Activated CD8-positive, alpha-beta memory T cell treated with anti-CD3 and anti-CD28 coated beads for 48 hours (primary cell): ENCODE measurements at regions not wholly inside any gene's neighbourhood (a gene's known extent, or its start where the extent isn't known, plus 50 kb on each side); places are given as distances from the start of the nearest gene placed in this dataset.
"Not testable (repeated sequence)": the region's sequence is repeated elsewhere in the genome, so short reads cannot be mapped to it uniquely, and the experiment has no call there.

Experiments used
- DNase-seq, 3 experiments: peaks; one replicate each; pipeline ENCODE4 v3.0.0-alpha.2; 2020; ENCODE audit warnings: low read depth in 2 of 3, low spot score in 2 of 3

DNA sequence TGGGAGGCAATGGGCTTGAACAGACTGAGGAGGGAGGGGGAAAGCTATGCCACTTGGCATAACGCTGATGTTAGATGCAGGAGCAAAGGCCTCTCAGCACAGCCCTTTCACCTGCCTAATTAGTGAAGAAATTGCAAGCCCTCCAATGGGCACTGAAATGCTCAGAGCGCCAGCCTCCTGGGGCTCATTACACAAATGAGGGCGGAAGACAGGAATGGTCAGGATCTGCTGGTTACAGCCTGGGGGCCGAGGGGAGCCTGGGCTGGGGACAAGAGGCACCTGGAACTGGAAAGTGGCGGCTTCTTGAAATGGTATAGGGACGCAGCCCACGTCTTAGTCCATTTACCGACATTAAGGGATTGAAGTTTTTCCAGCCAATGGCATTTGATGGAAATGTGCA is 50.2 kb upstream of the PLET1 start:
- no peak for DNase-seq

DNA sequence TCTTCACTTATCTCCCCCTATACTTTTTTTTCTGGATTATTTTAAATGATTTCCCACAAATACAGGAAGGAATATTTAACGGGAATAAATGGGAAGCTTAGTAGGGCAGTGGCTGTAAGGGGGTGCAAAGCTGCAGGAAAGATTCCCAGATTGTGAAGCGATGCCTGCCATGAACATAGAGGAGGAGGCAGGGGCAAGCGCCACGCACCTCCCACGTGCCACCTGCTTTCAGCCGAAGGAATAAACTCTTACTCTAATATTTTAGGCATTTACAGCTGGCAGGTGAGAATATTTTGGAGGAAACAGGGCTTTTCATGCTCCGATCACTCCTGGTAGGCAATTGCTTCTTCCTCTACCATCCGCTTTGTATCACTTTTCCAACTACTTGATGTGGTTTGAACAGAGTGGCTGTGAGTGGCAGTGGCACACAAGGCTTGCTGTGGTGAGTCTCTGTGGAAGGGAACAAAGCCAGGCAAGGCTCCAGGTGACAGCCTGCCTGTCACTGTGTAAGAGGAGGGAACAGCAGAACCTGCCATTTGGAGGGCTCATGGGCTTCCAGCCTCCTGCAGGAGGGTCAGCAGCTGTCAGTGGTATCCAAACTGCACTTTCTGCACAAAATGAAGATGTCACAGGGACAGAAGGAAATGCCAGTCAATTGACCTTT is 54.5 kb upstream of the PLET1 start:
- DNase-seq, result no peak

DNA sequence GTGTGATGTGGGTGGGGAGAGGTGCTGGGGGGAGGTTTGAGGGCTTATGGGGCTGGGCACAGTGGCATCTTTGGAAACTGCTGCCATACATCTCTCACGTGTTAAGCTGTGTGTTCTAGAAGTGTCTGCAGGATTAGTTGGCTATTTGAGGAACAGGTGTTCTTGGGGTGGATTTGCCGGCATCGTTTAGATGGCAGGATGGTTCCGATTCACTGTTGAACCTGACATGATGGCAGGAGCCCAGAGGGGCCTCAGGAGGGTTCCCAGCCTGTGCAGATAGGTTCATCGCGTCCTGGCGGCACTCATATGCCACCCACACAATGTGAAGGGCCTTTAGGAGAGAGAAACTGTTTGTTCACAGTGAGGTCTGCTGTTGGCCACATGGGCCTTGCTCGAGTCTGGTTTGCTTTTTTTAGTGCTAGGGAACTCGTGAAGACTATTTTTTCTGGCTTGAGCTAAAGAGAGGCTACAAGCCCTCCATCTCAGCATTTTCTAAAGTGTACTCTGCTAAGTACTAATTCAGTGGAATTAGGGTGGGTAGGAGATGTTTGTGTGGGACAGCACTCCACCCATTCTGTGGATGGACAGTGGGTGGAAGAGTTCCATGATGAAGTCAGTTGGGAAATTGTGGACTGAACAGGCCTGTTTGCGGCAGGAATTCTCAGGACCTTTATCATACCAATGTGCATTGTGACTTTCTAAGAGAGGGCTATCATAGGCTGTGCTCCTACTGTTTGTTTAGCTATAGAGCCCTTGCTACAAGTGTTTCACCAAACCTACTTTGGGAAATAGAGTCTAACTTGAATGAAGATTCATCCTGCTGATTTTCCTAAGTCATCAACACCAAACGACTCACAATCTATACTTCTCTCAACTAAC is 55.4 kb upstream of the PLET1 start:
- DNase-seq, result no peak

DNA sequence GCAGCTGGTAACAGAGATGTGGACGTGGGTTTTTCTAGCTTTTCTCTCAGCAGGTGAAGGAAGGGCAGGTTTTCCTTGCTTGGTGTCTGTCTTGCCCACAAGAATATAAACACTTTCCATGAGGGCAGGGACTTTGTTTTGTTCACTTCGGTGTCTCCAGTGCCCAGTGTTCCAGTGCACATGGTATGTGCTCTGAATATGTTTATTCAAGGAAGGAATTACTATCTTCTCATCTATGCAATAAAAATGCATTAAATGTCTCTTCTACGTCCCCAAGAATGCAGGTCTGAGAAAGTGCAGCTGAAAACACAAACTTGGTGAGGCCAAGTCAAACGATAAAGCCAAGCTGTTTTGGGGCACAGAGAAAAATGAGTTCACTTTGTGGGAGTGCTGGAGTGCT is 56.3 kb upstream of the PLET1 start:
- no peak for DNase-seq

DNA sequence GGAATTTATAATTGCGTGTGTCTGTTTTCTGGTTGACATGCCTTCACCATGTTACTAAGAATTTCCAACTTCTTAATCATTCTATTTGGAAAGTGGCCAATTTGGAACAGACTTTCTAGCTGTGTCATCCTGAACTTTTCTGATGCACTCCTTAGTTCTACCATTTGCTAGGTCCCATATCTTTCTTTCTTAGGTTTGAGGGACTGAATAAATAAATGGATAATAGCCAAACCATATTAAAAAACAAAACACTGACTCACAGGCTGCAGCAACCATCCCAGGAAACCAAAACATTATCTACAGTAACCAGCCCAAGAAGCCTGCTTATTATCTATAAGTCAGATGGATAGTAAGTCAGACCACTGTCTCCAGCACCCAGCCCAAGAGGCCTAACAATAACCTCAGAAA is 57.5 kb upstream of the PLET1 start:
- no peak for DNase-seq

DNA sequence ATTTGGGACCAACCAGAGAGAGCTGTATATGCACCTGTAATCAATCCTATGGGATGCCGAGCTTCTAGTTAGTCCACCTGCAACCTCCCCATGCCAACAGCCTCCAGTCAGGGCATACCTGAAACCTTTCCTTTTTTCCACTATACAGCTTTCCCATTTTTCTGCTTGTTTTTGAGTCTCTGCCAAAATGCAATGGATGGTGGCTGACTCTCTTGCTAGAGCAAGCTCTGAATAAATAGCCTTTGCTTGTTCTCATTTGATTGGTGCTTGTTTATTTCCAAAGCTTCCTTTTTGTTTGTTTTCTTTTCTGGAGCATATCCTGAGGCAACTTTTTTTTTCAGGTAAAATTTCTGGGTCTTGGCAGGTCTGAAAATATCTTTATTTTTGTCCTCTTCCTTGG is 58.0 kb upstream of the PLET1 start:
- no peak for DNase-seq

DNA sequence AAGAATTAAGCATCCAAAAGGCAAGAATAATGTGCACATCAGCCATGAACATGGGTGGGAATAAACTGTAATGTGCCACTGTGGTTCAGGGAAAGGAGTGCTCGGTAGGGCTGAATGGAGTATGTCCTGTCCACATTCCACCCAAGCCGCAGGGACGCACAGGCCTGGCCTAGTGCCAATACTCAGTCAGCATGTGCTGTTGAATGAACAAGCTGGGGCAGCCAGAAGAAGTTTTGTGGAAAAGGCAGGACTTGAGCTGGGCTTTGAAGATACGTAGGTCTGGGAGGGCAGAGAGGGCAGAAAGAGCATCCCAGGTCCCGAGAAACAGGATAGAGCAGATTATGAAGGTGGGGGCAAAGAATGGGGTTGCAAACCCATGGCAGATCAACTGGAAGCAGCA is 60.0 kb upstream of the PLET1 start:
- DNase-seq, result no peak

DNA sequence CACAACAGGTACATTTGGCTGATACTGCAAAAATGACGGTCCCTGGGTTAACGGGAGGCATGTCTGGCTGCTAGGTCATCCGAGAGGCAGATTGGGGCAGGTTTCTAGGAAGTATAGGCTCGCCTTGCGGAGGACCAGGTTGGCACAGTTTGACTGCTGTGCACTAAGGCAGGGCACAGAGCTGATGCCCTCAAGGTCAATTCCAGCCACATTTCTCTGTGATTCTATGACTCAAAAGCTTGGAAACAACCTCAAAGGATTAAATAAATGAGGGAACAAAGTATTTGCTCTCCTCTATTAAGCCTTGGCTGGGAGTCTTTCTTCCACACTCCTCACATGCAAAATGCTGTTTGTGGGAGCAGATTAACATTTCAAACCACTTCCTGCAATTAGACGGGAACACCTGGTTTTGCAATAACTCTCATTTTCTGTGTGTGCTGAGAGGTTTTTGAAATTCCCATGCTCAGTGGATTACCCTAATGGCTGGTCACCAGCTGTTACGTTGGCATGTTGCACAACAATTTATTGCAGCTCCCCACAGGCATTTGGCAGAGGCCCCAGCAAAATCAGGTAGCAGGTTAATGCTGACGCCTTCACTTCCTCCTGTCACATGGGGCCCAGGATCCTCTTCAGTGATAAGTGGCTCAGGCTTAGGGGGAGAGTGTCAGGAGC is 61.0 kb upstream of the PLET1 start:
- no peak for DNase-seq

DNA sequence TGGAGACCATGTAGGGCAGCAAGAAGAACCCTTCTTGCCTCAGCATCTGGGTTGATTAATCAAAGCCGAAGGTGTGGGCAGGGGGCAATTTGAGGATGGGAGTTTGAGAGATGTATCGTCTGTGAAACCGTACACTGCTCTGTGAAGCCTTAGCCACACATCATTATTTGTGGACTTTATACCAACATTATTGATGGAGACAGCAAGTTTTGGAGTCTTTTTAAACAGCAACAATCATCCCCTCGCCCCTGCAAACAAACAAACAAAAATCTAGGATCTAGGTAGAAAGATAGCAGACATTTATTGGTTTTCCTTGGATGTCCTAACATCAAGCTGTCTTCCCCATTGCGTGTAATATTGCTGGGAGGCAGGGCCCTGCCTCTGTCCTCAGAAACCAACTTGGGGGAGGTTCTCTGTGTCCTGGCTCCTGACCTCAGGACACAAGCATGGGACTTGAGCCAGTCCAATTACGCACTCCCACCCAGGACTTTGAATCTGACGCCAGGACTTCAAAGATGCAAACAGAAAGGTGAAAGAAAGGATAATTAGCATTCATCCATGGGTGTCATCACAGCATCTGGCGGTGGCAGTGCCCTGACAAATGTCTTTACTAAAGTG is 61.6 kb upstream of the PLET1 start:
- no peak for DNase-seq

DNA sequence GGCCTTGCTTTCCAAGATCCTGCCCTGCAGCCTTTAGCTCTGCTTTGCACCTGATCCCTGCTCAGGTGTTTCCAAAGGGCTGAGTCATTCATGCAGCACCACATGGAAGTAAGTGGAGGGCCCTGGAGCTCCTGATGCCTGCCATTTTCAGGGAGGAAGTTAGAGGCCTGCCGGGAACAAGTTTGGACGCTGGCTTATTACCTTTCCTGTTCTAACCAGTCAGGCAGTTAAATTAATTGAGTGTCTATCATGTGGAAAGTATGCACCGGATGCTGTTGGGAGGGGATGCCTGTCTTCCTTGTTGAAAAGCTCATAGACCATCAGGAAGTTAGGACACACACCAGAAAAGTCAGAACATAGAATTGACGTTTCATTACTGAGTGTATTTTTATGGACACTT is 73.7 kb upstream of the PLET1 start:
- no peak for DNase-seq

DNA sequence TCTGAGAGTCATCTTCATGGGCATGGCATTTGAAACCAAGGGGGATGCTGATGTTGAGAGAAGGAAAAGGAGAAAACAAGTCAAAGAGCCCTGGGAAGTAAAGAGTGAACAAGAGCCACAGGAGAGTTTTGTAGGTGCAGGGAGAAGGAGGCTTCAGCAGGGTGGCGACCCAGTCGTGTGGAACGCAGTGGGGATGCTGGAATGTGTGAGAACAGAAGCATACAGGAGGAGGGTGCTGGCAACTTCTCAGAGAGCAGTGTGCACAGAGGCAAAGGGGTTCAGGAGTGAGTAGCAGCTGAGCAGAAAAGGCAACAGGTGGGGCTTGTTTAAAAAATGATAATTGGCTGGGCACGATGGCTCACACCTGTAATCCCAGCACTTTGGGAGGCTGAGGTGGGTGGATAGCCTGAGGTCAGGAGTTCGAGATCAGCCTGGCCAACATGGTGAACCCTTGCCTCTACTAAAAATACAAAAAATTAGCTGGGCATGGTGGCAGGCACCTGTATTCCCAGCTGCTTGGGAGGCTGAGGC is 75.8 kb upstream of the PLET1 start:
- no peak for DNase-seq

DNA sequence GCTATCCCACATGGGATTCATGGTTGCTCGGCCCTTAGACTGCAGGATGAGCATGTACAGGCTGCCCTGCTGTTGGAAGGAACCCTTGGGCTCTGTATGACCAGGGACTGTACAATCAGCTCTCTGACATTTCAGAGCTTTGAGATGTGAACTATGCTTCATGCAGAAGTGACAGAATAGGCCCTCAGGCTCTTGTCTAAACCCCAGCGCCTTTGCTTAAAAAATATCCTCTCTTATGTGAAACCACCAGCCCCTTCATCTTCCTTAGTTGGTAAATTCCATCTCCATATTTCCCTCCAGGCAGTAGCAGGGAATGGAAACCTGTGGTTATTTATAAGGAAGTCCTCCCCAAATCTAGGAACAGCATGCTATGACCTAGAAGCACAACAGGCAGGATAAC is 78.9 kb upstream of the PLET1 start:
- DNase-seq, result no peak

DNA sequence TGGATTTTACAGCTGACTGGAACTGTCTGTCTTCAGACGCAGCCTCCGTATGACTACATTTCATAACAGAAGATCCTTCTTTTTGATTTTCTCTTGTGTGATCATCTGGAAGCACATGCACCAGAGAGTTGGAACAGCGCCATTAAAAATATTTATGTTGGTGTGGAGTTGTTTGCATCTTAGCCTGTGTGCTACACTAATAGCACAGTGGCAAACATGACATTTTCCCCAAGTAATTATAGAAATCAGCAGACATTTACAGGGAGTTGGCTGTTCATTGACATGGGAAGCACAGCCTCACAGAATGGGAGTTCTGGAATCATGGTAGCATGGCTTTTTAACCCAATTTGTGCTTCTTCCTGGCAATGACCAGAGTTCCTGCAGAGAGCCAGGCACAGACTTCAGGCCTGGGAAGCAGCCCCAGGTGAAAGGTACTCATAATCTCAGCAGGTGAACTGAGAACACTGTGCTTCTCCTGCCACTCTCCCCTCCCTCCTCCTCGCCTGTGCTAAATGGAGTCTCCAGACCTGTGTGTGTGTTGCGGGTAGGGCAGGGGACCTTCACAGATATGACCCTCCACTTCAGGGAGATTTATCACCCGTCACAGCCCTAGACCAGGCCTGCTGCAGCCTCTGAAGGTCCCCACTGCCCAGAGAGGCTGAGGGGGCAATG is 82.8 kb upstream of the PLET1 start:
- no peak for DNase-seq

DNA sequence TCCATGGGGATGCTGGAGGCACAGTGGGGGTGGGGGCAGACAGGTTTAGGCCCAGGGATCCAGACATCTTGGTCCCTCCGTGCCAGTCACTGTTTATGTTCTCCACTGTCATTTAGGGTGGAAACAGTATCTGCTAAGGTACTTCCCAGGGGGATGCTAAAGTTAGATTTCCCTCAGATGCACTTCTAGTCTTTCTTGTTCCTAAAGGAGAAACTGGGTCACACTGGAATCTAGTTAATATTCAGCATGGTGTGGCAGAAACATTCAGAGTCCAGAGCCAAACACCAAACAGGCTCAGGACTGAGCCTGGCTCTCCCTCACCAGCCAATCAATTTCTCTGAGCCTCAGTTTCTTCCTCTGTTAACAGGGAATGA is 83.4 kb upstream of the PLET1 start:
- no peak for DNase-seq

DNA sequence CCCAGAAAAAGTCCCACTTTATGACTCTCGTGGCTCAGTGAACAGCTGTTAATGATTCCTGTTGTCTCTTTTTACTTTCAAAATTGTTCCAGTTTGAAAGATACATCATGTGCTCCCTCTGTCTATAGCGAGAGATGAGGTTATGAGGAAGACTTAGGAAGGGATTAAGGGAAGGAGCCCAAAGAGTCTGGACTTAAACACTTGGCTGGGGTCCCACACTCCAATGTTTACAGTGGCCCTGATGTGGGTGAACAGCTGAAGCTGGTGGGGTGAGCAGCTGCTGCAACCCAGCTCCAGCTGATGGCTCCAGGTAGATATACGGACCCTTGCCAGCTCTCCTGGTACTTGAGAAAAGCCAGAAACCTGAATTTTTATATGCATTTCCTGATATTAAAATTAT is 84.5 kb upstream of the PLET1 start:
- DNase-seq, result no peak

DNA sequence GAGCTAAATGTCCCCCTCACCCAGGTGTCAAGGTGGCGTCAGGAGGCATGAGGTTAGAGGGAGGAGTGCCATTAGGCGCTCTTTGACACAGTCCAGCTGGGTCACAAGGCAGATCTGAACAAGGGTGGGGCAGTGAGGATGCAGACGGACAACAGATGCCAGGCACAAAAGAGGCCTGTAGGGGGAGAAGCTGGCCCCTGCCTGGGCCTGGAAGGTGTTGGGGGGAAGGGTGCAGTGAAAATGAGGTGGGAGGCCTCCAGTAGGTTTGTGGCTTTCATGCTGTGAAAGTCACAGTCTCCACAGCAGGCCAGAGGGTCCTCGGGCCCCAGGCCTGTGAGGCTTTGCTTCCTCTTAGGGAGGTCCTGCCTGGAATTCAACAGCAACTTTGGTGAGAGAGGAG is 85.0 kb upstream of the PLET1 start:
- no peak for DNase-seq

DNA sequence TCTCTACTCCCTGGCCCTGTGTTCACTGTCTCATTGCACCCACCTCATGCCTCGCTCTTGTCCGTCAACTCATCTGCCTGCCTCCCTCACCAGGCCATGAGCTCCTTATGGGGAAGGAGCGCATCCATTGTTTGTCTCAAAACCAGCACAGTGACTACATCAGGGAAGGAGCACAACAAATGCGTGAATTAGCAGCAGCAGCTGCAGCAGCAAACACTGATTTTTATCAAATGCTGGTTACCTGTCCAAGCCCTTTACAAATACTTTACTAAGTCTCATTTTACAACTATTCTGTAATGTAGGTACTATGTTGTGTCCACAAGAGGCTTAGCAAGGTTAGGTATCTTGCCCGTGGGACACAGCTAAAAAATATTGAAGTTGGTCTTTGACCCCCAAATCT is 85.9 kb upstream of the PLET1 start:
- DNase-seq, result no peak

DNA sequence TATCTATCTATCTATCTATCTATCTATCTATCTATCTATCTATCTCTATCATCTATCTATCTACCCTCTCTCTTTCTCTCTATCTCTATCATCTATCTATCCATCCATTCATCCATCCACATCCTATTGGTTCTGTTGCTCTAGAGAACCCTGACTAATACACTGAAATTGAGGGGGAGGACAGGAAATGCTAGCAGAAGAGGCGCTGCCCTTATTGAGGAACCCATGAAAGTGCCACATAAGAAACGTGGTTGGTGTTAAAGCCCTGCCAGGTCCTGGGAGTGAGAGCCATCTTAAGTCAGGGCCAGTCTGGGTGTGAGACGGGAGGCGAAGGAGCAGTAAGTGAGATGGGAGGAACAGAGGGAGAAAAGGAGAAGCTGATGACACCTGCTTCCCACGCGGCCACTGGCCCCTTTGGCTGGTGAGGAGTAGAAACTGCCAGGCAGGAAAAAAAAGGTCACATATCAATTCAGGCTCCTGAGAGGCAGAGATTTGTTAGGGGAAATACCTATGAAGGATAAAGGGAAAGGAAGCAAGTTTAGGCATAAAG is 87.9 kb upstream of the PLET1 start:
- DNase-seq, result no peak

DNA sequence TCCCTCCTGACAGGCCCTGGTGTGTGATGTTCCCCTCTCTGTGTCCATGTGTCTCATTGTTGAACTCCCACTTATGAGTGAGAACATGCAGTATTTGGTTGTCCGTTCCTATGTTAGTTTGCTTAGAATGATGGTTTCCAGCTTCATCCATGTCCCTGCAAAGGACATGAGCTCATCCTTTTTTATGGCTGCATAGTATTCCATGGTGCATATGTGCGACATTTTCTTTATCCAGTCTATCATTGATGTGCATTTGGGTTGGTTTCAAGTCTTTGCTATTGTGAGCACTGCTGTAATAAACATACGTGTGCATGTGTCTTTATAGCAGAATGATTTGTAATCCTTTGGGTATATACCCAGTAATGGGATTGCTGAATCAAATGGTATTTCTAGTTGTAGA is 90.8 kb upstream of the PLET1 start:
- DNase-seq, result not testable (repeated sequence)

DNA sequence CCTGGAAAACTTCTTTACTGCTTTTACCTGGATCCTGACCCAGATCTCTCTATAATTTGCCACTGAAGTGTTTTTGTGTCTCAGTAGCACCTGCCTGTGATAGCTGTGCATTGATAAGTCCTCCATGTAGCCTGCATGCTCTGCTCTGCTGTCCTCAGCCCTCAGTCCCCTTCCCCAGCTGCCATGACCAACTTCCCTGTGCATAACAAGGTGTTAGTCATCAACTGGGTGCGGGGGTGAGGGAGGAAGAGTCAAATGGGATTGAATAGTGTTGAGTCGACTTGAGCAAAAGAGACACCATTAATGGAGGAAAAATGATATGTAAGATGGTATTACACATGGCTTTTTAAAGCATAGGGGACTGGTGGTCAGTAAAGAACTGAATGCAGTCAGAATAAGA is 92.2 kb upstream of the PLET1 start:
- no peak for DNase-seq

DNA sequence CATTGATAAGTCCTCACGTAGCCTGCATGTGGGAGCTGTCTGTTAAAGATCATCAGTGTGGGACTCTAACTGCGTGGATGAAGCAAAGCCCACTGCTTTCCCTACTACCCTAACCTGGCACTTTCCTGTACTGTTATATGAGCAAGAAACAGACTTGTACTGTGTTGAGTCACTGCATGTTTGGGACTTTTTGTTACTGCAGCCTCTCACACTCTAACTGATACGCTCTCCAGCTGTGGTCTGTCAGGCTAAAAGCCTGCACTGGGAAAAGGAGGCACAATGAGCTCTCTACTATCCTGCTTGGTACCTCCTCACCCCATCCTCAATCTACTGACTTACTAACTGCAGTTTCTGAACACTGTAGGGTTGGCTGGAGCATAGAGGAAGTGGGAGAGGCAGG is 93.7 kb upstream of the PLET1 start:
- no peak for DNase-seq
